HUDEP-2 (cell line): ENCODE measurements at regions not wholly inside any gene's neighbourhood (a gene's known extent, or its start where the extent isn't known, plus 50 kb on each side); places are given as distances from the start of the nearest gene placed in this dataset.

Source experiments
- DNase-seq, 76 experiments: peaks; one replicate each; lab custom pipeline; 2025; ENCODE audit not compliant: unreplicated experiment in 76 of 76; lab: John Stamatoyannopoulos, UW

DNA sequence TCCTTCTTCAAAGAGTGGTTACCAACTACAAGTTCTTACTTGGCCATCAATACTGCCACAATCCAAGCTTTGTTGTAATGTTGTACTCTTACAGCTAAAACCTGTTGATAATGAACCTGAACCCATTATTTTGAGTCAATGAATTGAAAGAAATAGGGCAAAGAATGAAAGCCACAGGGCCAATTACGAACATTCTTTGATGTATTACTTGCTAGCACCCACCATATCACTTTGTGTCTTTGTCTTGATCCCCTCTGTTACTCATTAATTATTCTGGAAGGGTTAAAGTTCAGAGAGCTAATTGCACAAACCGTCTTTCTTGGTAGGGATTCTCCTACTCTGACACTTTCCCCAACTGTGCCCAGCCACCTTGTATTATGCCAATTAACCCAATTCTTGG is 53.2 kb upstream of the TFEC start:
- no peak for DNase-seq

DNA sequence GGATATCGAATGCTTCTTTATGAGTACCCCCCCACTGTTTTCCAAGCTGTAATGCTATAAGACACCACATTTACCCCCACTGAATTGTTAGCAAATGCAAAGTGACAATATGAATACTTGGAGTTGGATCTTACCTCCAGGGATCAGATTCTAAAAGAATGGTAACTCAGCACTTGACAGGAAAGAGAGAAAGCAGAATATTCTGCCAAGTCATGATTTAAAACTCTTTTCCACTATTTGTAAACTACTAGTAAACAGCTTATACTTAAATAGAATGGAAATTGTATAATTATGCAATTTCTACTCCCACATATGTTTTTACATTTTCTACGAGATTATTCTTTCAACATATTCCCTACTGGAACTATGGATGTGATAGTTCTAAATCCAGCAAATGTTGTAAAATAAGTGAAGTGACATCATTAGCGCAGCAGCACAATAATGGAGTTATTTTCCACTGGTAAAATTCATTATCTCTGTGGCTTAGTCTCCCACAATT is 56.0 kb upstream of the TFEC start:
- no peak for DNase-seq

- no peak for DNase-seq
Measured at GRCh38 chr7:116087291-116087690, 56.7 kb upstream of the TFEC start.

- no peak for DNase-seq
Measured at GRCh38 chr7:116087984-116088383, 57.4 kb upstream of the TFEC start.

GRCh38 chr7:116089293-116089692 is 58.7 kb upstream of the TFEC start:
- no peak for DNase-seq

- no peak for DNase-seq
Measured at GRCh38 chr7:116093516-116094301, 63.1 kb upstream of the TFEC start.

GRCh38 chr7:116095396-116095795 is 64.8 kb upstream of the TFEC start:
- DNase-seq, result no peak

DNA sequence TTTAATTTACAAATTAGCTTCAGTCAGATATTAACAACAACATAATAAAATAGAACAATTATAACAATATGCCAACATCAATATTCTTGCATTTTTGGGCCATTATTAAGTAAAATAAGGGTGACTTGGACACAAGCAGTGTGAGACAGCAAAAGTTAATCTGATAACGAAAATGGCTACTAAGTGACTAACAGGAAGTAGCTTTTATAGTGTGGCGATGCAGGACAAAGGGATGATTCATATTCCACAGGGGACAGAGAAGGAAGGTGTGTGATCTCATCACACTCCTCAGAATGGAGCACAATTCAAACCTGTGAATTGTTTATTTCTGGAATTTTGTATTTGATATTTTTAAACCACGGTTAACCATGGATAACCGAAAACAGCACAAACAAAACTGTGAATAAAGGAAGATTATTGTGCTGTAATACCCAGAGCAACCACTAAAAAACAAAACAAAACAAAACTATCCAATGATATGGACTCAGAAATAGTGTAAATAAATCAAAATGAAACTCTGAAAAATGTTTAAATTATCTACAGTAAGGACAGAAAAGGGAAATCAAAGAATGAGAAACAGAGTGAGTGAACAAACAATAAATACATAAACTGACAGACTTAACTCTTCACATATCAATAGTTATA is 66.9 kb upstream of the TFEC start:
- peak in 3 of 76 experiments; percentile 0 to 2 (median 1) for DNase-seq

GRCh38 chr7:116098175-116098574 is 67.6 kb upstream of the TFEC start:
- DNase-seq, result no peak

DNA sequence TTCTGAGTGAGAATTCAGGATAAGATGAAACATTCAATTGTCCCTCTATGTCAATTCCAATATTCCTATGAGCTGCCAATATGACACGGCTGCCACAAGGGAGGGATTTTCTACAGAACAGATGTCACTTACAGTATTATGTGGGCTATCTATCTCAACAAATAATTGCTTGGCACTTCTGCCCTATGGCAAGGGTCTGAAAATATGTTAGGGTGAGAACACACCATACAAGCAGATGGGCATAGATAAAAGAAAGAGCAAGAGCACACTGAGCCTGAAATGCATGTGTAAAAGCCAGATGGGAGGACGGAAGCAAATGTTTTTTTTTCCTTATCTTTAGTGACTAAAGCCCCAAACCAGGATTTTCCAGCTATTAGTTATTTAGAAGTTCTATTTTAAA is 70.1 kb upstream of the TFEC start:
- DNase-seq, result no peak

- no peak for DNase-seq
Measured at GRCh38 chr7:116101704-116102103, 71.1 kb upstream of the TFEC start.

DNA sequence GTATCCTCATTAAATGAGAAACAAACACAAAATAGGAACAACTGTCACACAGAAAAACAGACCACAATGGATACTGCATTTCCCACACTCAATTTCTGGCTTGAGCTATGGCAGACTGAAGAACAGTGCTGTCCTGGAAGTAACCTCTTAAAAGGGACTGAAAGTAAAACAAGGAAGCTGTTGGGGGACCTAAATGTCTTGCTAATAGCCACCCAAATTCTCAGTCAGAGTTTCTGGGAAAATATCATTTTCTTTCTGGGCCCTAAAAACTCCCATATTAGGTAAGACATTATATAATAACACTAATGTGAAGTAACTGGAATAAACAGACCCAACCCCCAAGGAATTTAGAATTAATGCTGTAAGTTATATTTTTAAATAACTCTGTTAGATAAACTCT is 80.9 kb upstream of the TFEC start:
- DNase-seq, result no peak

DNA sequence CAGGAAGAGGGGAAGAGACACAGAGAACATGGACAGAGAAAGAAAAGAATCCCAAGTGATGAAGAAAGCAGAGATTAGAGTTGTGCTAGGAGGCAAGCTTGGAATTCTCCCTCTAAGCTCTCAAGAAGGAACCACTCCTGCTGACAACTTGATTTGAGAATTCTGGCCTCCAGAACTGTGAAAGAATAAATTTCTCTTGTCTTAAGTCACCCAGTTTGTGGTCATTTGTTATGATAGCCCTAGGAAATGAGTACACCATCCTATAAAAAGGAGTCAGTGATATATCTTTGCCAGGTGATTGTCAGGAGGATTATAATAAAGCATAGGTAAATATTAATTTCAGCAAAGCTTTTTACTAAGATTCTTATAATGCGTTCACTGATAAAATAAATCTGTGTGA is 82.7 kb upstream of the TFEC start:
- no peak for DNase-seq

DNA sequence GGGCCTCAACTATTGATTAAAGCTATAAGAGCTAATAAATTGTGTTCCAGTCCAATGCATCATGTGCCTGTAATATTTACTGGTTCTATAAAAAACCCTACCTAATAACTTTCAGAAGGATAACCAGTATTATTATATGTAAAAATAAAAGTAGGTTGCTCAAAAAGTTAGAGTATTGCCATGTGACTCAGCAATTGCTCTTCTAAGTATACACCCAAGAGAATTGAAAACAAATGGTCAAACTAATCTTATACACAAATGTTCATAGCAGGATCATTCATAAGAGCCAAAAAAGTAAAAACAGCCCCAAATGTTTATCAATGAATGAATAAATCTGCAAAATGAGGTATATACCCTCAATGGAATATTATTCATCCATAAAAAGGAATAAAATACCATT is 89.5 kb upstream of the TES start:
- no peak for DNase-seq

- peak in 2 of 76 experiments; percentile 5 to 17 for DNase-seq
Measured at GRCh38 chr7:116122972-116123595, 87.3 kb upstream of the TES start.

GRCh38 chr7:116128139-116128538 is 82.2 kb upstream of the TES start:
- no peak for DNase-seq

DNA sequence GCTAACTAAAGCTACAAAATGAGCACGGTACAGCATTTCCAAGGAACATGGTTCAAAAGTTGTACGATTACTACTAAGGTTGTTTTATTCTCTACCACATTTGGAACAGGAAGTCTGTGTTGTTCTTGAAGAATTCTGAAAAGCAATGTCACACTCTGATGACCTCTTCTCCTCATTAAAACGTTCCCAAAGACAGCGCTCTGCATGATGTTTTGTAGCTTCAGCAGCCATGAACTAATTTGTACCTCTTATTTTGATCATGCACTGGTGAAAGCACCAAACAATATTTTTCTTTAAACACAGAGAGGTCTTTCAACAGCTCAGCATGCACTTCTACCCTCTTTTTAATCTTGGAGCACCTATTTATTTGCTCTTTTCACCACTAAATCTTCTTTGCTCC is 75.0 kb upstream of the TES start:
- DNase-seq, result no peak

DNA sequence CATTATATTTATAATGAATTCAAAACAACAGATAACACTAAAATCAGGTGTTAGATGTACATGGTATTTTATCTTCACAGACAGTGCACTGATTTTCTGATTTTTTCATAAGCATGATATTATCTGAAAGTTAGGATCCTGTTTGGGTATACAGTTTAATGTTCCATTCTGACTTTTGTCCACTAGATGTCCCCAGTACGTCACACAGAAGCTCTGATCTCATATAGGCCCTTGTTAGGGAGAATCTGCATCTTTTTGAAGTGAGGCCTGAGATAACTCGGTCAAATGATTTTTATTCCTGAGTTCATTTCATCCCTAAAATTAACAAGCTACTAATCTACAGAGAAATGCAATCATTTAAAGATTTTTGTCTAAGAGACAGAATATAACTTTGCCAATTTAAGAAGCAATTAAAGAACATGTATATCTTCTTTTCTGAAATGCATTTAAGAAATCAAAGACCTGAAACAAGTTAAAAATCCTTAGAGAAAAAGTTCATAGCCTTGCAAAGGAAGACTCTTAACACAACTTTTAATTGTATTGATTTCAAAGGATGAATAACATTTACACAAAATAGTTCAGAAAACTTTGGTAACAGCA is 72.0 kb upstream of the TES start:
- DNase-seq, result peak in 10 of 76 experiments; percentile 0 to 42 (median 4)

DNA sequence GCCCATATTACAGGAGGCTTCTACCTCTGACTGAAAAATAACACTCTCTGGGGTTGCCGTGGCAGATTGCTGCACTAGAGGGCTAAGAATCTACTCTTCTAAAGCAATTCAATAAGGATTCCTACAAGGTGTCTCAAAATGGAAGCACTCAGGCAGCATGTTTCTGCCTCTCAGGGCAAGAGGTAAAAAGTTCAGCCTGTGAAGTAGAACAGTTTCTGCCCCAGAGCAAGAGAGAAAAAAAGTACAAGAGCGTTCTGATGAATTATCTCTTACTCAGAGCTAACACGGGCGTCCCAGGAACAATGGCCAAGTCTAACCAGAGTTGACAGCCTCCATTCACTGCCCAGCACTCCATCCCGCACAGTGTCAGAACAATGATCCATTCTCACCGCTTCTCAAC is 71.3 kb upstream of the TES start:
- DNase-seq, result no peak

DNA sequence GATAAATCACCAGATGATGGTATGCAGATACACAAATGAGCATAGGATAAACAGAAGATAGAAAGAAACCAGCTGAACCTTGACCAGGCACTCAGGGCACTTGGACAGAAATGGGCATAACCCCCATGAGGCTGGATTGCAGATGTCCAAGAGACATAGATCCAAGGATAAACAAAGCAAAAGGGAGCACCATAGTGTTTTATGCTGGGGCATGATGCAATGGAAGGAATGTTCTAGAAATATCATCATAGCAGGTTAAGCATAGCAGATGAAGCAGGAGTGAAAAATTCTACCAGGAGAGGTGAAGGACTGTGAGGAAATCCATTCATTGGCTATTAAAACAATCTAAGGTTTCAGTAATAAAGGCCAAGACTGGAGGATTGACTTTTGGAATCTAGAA is 70.5 kb upstream of the TES start:
- no peak for DNase-seq

- no peak for DNase-seq
Measured at GRCh38 chr7:116142374-116142773, 68.0 kb upstream of the TES start.
